Vagina (tissue), 2 donors: ENCODE measurements at regions not wholly inside any gene's neighbourhood (a gene's known extent, or its start where the extent isn't known, plus 50 kb on each side); places are given as distances from the start of the nearest gene placed in this dataset.

Source experiments
- CTCF ChIP-seq, 3 experiments: fragments of 450-650 bp in 2 of 3; fragments of 200-600 bp in 1 of 3; sonication (generic) in 1 of 3; IDR thresholded peaks; one replicate each; pipeline ENCODE4 v1.5.1; 2017 to 2019; ENCODE audit warnings: antibody characterized with exemption in 3 of 3, mild to moderate bottlenecking in 2 of 3, moderate library complexity in 2 of 3
- POLR2AphosphoS5 ChIP-seq, 2 donors: sonication (generic); formaldehyde crosslinking; IDR thresholded peaks; one replicate each; pipeline ENCODE4 v1.9.0; 2017; ENCODE audit warnings: antibody characterized with exemption in 2 of 2, mild to moderate bottlenecking in 2 of 2, low read depth in 1 of 2; ENCODE audit not compliant: insufficient read depth in 1 of 2

- no peak for TF ChIP-seq POLR2AphosphoS5 (IDR thresholded peaks at IDR 0.05; ENCODE audit: insufficient read depth in 1 of 2, low read depth in 1 of 2)
- TF ChIP-seq CTCF (IDR thresholded peaks at IDR 0.05) = no peak
Measured at GRCh38 chr1:184890539-184890973, 83.8 kb downstream of the NIBAN1 start.
